ENCODE measurements at regions not wholly inside any gene's neighbourhood (a gene's known extent, or its start where the extent isn't known, plus 50 kb on each side); places are given as distances from the start of the nearest gene placed in this dataset.

- TF ChIP-seq EZH2 (IDR thresholded peaks at IDR 0.05; ENCODE audit: borderline replicate concordance) (no peak), EZH2phosphoT487 (IDR thresholded peaks at IDR 0.05; ENCODE audit: low read depth, severe bottlenecking, unreplicated experiment) (no peak)
- TF ChIP-seq, protein P1, sequence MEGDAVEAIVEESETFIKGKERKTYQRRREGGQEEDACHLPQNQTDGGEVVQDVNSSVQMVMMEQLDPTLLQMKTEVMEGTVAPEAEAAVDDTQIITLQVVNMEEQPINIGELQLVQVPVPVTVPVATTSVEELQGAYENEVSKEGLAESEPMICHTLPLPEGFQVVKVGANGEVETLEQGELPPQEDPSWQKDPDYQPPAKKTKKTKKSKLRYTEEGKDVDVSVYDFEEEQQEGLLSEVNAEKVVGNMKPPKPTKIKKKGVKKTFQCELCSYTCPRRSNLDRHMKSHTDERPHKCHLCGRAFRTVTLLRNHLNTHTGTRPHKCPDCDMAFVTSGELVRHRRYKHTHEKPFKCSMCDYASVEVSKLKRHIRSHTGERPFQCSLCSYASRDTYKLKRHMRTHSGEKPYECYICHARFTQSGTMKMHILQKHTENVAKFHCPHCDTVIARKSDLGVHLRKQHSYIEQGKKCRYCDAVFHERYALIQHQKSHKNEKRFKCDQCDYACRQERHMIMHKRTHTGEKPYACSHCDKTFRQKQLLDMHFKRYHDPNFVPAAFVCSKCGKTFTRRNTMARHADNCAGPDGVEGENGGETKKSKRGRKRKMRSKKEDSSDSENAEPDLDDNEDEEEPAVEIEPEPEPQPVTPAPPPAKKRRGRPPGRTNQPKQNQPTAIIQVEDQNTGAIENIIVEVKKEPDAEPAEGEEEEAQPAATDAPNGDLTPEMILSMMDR (IDR thresholded peaks at IDR 0.05; ENCODE audit: poor library complexity) = no peak
Observed at GRCh38 chr11:69238573-69239351, 55.2 kb upstream of the MYEOV start.
